RWPE2 (cell line): ENCODE measurements at regions not wholly inside any gene's neighbourhood (a gene's known extent, or its start where the extent isn't known, plus 50 kb on each side); places are given as distances from the start of the nearest gene placed in this dataset.

Source experiments
- ATAC-seq: fragments of 200-7000 bp; cut with Tn5 transposase; 3 replicates; pipeline ENCODE4 v1.9.1; 2021; ENCODE audit warnings: low read depth
- DNase-seq: peaks from one replicate; pipeline ENCODE4 v3.0.0-alpha.2; 2020; ENCODE audit warnings: low spot score
- H3K27ac ChIP-seq: fragments of 450-650 bp; 2 replicates; pipeline ENCODE4 v1.5.1; 2017; ENCODE audit warnings: mild to moderate bottlenecking; ENCODE audit not compliant: poor library complexity, severe bottlenecking
- H3K27me3 ChIP-seq: fragments of 250-450 bp; sonication (Bioruptor Pico); 2 replicates; pipeline ENCODE4 v1.5.1; 2021; ENCODE audit warnings: mild to moderate bottlenecking, moderate library complexity; ENCODE audit not compliant: insufficient read depth, poor library complexity, severe bottlenecking
- H3K36me3 ChIP-seq: fragments of 250-450 bp; sonication (Bioruptor Pico); 2 replicates; pipeline ENCODE4 v1.5.1; 2020; ENCODE audit warnings: low read depth, mild to moderate bottlenecking, moderate library complexity
- H3K4me1 ChIP-seq: fragments of 250-450 bp; sonication (Bioruptor Pico); 2 replicates; pipeline ENCODE4 v1.5.1; 2021; ENCODE audit warnings: mild to moderate bottlenecking, moderate library complexity; ENCODE audit not compliant: insufficient read depth, poor library complexity, severe bottlenecking
- H3K4me3 ChIP-seq: fragments of 250-450 bp; sonication (Bioruptor Pico); 2 replicates; pipeline ENCODE4 v1.5.1; 2021; ENCODE audit warnings: mild to moderate bottlenecking, moderate library complexity; ENCODE audit not compliant: severe bottlenecking
- H3K9me3 ChIP-seq: fragments of 250-450 bp; sonication (Bioruptor Pico); 2 replicates; pipeline ENCODE4 v1.5.1; 2021; ENCODE audit warnings: mild to moderate bottlenecking, moderate library complexity; ENCODE audit not compliant: severe bottlenecking
- CTCF ChIP-seq: fragments of 450-650 bp; IDR thresholded peaks from one replicate; pipeline ENCODE4 v1.5.1; 2017; ENCODE audit warnings: mild to moderate bottlenecking, moderate library complexity; ENCODE audit not compliant: poor library complexity, severe bottlenecking

- H3K4me1 ChIP-seq, result no peaks in the 10 kb centered on the region
- no peaks in the 10 kb centered on the region for H3K9me3 ChIP-seq
- H3K4me3 ChIP-seq, result no peak overlapping the region
- H3K27ac ChIP-seq, result no peak overlapping the region
- TF ChIP-seq CTCF, result no peak
- H3K36me3 ChIP-seq, result no peaks in the 10 kb centered on the region
- no peak for DNase-seq
- no peak for ATAC-seq
- H3K27me3 ChIP-seq, result no peaks in the 10 kb centered on the region
These were observed 243.1 kb upstream of the SETBP1 start for GRCh38 chr18:44437603-44438002.

GRCh38 chr18:44450226-44450625 lies 230.5 kb upstream of the SETBP1 start:
- Histone ChIP-seq H3K9me3 (no peaks in the 10 kb centered on the region), H3K4me3 (no peak overlapping the region), H3K27ac (no peak overlapping the region), H3K27me3 (no peaks in the 10 kb centered on the region), H3K36me3 (no peaks in the 10 kb centered on the region), H3K4me1 (no peaks in the 10 kb centered on the region)
- ATAC-seq, result no peak
- DNase-seq, result no peak
- no peak for TF ChIP-seq CTCF

- ATAC-seq (no peak), DNase-seq (no peak)
- no peak for TF ChIP-seq CTCF
- no peak overlapping the region for H3K27ac ChIP-seq
- no peaks in the 10 kb centered on the region for H3K4me1 ChIP-seq
- H3K27me3 ChIP-seq, result no peaks in the 10 kb centered on the region
- H3K9me3 ChIP-seq, result no peaks in the 10 kb centered on the region
- no peaks in the 10 kb centered on the region for H3K36me3 ChIP-seq
- H3K4me3 ChIP-seq, result no peak overlapping the region
These were observed 228.3 kb upstream of the SETBP1 start for GRCh38 chr18:44452346-44452745.

GRCh38 chr18:44453505-44453904 lies 227.2 kb upstream of the SETBP1 start:
- no peak overlapping the region for H3K4me3 ChIP-seq
- no peak overlapping the region for H3K27ac ChIP-seq
- DNase-seq (no peak), ATAC-seq (no peak)
- no peaks in the 10 kb centered on the region for H3K27me3 ChIP-seq
- H3K4me1 ChIP-seq, result no peaks in the 10 kb centered on the region
- no peaks in the 10 kb centered on the region for H3K9me3 ChIP-seq
- no peak for TF ChIP-seq CTCF
- H3K36me3 ChIP-seq, result no peaks in the 10 kb centered on the region

- peak; percentile 98 for ATAC-seq
- peak; percentile 11 for TF ChIP-seq CTCF
- no peaks in the 10 kb centered on the region for H3K9me3 ChIP-seq
- H3K27ac ChIP-seq, result no peak overlapping the region
- no peaks in the 10 kb centered on the region for H3K36me3 ChIP-seq
- DNase-seq, result no peak
- no peaks in the 10 kb centered on the region for H3K27me3 ChIP-seq
- no peak overlapping the region for H3K4me3 ChIP-seq
- no peaks in the 10 kb centered on the region for H3K4me1 ChIP-seq
These were observed 221.9 kb upstream of the SETBP1 start for GRCh38 chr18:44458777-44459176.
